ENCODE measurements at regions not wholly inside any gene's neighbourhood (a gene's known extent, or its start where the extent isn't known, plus 50 kb on each side); places are given as distances from the start of the nearest gene placed in this dataset.

DNA sequence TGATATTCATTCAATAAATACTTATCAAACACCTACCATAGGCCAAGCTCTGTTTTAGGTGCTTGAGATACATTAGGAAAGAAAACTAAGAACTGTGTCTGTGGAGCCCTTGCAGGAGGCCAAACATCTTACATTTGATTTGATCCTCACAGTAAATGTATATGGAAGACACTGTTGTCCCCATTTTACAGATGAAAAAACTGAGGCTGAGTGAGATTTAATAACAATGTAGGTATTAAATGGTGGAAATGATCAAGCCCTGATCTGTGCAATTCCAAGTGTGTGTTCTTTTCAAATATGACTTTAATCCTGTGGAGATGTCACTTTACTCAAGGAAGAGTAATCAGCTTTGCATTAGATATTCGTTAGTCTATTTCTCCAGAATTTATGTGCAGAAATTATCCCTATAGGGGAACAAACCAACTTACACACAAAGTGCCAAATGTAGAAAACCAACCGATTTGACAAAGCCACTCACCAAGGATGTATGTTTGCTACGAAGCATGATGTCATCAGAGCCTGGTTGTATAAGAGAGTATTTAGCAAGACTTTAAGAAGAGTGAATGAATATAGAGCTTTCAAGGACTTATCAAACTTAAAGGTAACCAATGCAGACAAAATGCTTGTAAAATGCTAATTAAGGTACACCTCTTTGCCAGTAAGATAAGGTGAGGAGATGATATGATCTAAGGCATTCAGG lies 153.9 kb upstream of the NFIB start:
- Histone ChIP-seq H3K9me3 (ENCODE audit: control insufficient read depth, insufficient read depth, low read depth, low read length) (no peaks in the 10 kb centered on the region), H3K36me3 (ENCODE audit: control insufficient read depth, insufficient read depth, low read length) (no peaks in the 10 kb centered on the region), H3K27ac (ENCODE audit: low read length) (no peak overlapping the region), H3K4me1 (ENCODE audit: control insufficient read depth, insufficient read depth, low read length) (no peaks in the 10 kb centered on the region), H3K4me3 (ENCODE audit: low read depth in 2 of 2, low read length in 2 of 2) (no peak overlapping the region), H3K27me3 (ENCODE audit: control insufficient read depth, insufficient read depth, low read length) (no peaks in the 10 kb centered on the region)
- no peak for DNase-seq (ENCODE audit: low read depth, low spot score)
- BruUV-seq (replicated peaks) = no TSS peak
- TF ChIP-seq TCF7L2 (IDR thresholded peaks at IDR 0.05; ENCODE audit: low read depth, low read length) (no peak), POLR2AphosphoS5 (IDR thresholded peaks at IDR 0.05; ENCODE audit: low read depth, low read length) (no peak), SIN3A (IDR thresholded peaks at IDR 0.05; ENCODE audit: borderline replicate concordance, insufficient read depth, low read depth, low read length) (no peak)
- TF ChIP-seq, protein P1, sequence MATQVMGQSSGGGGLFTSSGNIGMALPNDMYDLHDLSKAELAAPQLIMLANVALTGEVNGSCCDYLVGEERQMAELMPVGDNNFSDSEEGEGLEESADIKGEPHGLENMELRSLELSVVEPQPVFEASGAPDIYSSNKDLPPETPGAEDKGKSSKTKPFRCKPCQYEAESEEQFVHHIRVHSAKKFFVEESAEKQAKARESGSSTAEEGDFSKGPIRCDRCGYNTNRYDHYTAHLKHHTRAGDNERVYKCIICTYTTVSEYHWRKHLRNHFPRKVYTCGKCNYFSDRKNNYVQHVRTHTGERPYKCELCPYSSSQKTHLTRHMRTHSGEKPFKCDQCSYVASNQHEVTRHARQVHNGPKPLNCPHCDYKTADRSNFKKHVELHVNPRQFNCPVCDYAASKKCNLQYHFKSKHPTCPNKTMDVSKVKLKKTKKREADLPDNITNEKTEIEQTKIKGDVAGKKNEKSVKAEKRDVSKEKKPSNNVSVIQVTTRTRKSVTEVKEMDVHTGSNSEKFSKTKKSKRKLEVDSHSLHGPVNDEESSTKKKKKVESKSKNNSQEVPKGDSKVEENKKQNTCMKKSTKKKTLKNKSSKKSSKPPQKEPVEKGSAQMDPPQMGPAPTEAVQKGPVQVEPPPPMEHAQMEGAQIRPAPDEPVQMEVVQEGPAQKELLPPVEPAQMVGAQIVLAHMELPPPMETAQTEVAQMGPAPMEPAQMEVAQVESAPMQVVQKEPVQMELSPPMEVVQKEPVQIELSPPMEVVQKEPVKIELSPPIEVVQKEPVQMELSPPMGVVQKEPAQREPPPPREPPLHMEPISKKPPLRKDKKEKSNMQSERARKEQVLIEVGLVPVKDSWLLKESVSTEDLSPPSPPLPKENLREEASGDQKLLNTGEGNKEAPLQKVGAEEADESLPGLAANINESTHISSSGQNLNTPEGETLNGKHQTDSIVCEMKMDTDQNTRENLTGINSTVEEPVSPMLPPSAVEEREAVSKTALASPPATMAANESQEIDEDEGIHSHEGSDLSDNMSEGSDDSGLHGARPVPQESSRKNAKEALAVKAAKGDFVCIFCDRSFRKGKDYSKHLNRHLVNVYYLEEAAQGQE (IDR thresholded peaks at IDR 0.05; ENCODE audit: insufficient read depth in 1 of 2, low read depth in 2 of 2, low read length in 1 of 2) = no peak
- TF ChIP-seq, protein P2, sequence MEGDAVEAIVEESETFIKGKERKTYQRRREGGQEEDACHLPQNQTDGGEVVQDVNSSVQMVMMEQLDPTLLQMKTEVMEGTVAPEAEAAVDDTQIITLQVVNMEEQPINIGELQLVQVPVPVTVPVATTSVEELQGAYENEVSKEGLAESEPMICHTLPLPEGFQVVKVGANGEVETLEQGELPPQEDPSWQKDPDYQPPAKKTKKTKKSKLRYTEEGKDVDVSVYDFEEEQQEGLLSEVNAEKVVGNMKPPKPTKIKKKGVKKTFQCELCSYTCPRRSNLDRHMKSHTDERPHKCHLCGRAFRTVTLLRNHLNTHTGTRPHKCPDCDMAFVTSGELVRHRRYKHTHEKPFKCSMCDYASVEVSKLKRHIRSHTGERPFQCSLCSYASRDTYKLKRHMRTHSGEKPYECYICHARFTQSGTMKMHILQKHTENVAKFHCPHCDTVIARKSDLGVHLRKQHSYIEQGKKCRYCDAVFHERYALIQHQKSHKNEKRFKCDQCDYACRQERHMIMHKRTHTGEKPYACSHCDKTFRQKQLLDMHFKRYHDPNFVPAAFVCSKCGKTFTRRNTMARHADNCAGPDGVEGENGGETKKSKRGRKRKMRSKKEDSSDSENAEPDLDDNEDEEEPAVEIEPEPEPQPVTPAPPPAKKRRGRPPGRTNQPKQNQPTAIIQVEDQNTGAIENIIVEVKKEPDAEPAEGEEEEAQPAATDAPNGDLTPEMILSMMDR (IDR thresholded peaks at IDR 0.05) = no peak
- no peak for ATAC-seq
- in situ Hi-C loops (cut with HindIII; ENCODE audit: low pct_unique_long_range_greater_than_20kb, low sequenced_read_pairs) = no loop called here
- intact Hi-C loops (cut with micrococcal nuclease; ENCODE audit: unreplicated experiment) = loop anchor here (5.0 kb wide), 2 partner anchors 189 to 299 kb away; no protein-coding TSS in a partner anchor
- CTCF ChIA-PET = no interaction called here
- POLR2A ChIA-PET = no interaction called here

DNA sequence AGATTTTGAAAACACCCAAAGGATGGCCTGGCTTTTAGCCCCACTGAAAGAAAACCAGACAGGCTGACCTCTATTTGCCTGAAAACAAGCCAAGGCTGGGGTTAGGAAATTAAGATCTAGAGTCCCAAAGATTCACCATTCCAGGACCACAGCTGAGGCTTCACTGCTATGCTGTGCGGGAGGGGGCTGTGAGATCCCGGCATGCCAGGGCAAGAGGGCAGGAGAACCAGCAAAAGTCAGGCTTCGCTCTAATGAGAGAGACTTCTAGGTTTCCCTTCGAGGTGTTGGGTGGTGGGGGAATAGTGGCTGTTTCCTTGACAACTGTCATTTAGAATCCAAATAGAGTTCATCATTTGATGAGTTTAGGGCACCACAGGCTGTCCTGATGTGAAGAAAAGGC lies 152.9 kb upstream of the NFIB start:
- ChIA-PET POLR2A (no interaction called here), CTCF (no interaction called here)
- in situ Hi-C loops (cut with HindIII; ENCODE audit: low pct_unique_long_range_greater_than_20kb, low sequenced_read_pairs) = no loop called here
- Histone ChIP-seq H3K4me1 (ENCODE audit: control insufficient read depth, insufficient read depth, low read length) (no peaks in the 10 kb centered on the region), H3K36me3 (ENCODE audit: control insufficient read depth, insufficient read depth, low read length) (no peaks in the 10 kb centered on the region), H3K27me3 (ENCODE audit: control insufficient read depth, insufficient read depth, low read length) (no peaks in the 10 kb centered on the region), H3K27ac (ENCODE audit: low read length) (no peak overlapping the region), H3K4me3 (ENCODE audit: low read depth in 2 of 2, low read length in 2 of 2) (no peak overlapping the region), H3K9me3 (ENCODE audit: control insufficient read depth, insufficient read depth, low read depth, low read length) (no peaks in the 10 kb centered on the region)
- no peak for ATAC-seq
- BruUV-seq (replicated peaks) = no TSS peak
- intact Hi-C loops (cut with micrococcal nuclease; ENCODE audit: unreplicated experiment) = loop anchor here (5.0 kb wide), 2 partner anchors 190 to 300 kb away; no protein-coding TSS in a partner anchor
- TF ChIP-seq, protein P1 (IDR thresholded peaks at IDR 0.05; ENCODE audit: insufficient read depth in 1 of 2, low read depth in 2 of 2, low read length in 1 of 2) = no peak
- TF ChIP-seq, protein P2 (IDR thresholded peaks at IDR 0.05) = no peak
- TF ChIP-seq POLR2AphosphoS5 (IDR thresholded peaks at IDR 0.05; ENCODE audit: low read depth, low read length) = no peak
- TF ChIP-seq TCF7L2 (IDR thresholded peaks at IDR 0.05; ENCODE audit: low read depth, low read length) = no peak
- no peak for DNase-seq (ENCODE audit: low read depth, low spot score)
